T-cell (primary cell): ENCODE measurements at regions not wholly inside any gene's neighbourhood (a gene's known extent, or its start where the extent isn't known, plus 50 kb on each side); places are given as distances from the start of the nearest gene placed in this dataset.

Experiments used
- ATAC-seq, 4 experiments: fragments of 200-7000 bp in 3 of 4; fragments of 150-1000 bp in 1 of 4; cut with Tn5 transposase; replicated peaks in 1 of 4; 1 replicate in 3 of 4; 2 replicates in 1 of 4; pipeline ENCODE4 v1.10.0; 2021; ENCODE audit warnings: moderate library complexity in 3 of 4, mild to moderate bottlenecking in 2 of 4, moderate number of reproducible peaks in 1 of 4
- CTCF ChIA-PET, 2 donors: fragments of 300-600 bp; sonication (Branson Sonifier 250); formaldehyde crosslinking; loops; one replicate each; lab custom pipeline; 2022; ENCODE audit warnings: antibody characterized with exemption in 2 of 2; lab: Charles Lee
- POLR2A ChIA-PET, 2 donors: fragments of 300-600 bp; sonication (Branson Sonifier 250); formaldehyde crosslinking; loops; one replicate each; lab custom pipeline; 2022; ENCODE audit warnings: antibody characterized with exemption in 2 of 2; lab: Charles Lee
- DNase-seq, 35 experiments: peaks; one replicate each; pipeline versions ENCODE4 v3.0.0 to v3.0.0-alpha.2; 2013 to 2023
- H3K27ac ChIP-seq: one replicate; pipeline ENCODE4 v1.5.1; 2013; ENCODE audit warnings: low read length
- H3K27me3 ChIP-seq, 2 experiments: replicated peaks in 1 of 2; 1 replicate in 1 of 2; 2 replicates in 1 of 2; pipeline versions ENCODE4 v1.6.1 to v1.7.0; 2013; ENCODE audit warnings: low read length in 1 of 2, mixed read lengths in 1 of 2; ENCODE audit not compliant: control insufficient read depth in 2 of 2, insufficient read depth in 2 of 2; ENCODE audit errors: extremely low read depth in 1 of 2
- H3K36me3 ChIP-seq, 2 donors: 1 replicate in 1 of 2; 2 replicates in 1 of 2; pipeline versions ENCODE4 v1.6.1 to v1.7.0; 2013; ENCODE audit warnings: low read length in 1 of 2; ENCODE audit not compliant: control insufficient read depth in 2 of 2, insufficient read depth in 1 of 2; ENCODE audit errors: extremely low read depth in 1 of 2
- H3K4me1 ChIP-seq, 2 experiments: 1 replicate in 1 of 2; 2 replicates in 1 of 2; pipeline versions ENCODE4 v1.6.1 to v1.7.0; 2013; ENCODE audit warnings: low read length in 2 of 2, mixed read lengths in 1 of 2; ENCODE audit not compliant: insufficient read depth in 2 of 2, control insufficient read depth in 1 of 2; ENCODE audit errors: extremely low read depth in 1 of 2
- H3K4me3 ChIP-seq, 2 donors: 1 replicate in 1 of 2; 2 replicates in 1 of 2; pipeline versions ENCODE4 v1.5.1 to v1.7.0; 2013; ENCODE audit warnings: mild to moderate bottlenecking in 2 of 2, low read length in 1 of 2, moderate library complexity in 1 of 2; ENCODE audit not compliant: control insufficient read depth in 1 of 2; ENCODE audit errors: extremely low read depth in 1 of 2
- H3K9me3 ChIP-seq: 2 replicates; pipeline ENCODE4 v1.7.0; 2013
- H3K27ac Mint-ChIP-seq, 2 donors: one replicate each; pipeline ENCODE4 v1.8.0; 2020 to 2021; ENCODE audit warnings: mild to moderate bottlenecking in 2 of 2, mixed read lengths in 2 of 2
- H3K27me3 Mint-ChIP-seq, 2 donors: one replicate each; pipeline ENCODE4 v1.8.0; 2021 to 2022; ENCODE audit warnings: mixed read lengths in 2 of 2
- H3K36me3 Mint-ChIP-seq: one replicate; pipeline ENCODE4 v1.8.0; 2021; ENCODE audit warnings: mixed read lengths
- H3K4me1 Mint-ChIP-seq, 3 donors: one replicate each; pipeline ENCODE4 v1.8.0; 2020 to 2022; ENCODE audit warnings: mixed read lengths in 3 of 3, mild to moderate bottlenecking in 1 of 3
- H3K4me3 Mint-ChIP-seq, 3 donors: one replicate each; pipeline ENCODE4 v1.8.0; 2020 to 2022; ENCODE audit warnings: mild to moderate bottlenecking in 3 of 3, mixed read lengths in 3 of 3, moderate library complexity in 3 of 3
- H3K9me3 Mint-ChIP-seq, 3 donors: one replicate each; pipeline ENCODE4 v1.8.0; 2020 to 2022; ENCODE audit warnings: mixed read lengths in 3 of 3
- WGBS: methylation state at CpG from one replicate; pipeline ENCODE4 v1.1.5; 2013; ENCODE audit warnings: missing lambda C conversion rate; ENCODE audit not compliant: insufficient coverage; 5-methylcytosine and 5-hydroxymethylcytosine counted together

DNA sequence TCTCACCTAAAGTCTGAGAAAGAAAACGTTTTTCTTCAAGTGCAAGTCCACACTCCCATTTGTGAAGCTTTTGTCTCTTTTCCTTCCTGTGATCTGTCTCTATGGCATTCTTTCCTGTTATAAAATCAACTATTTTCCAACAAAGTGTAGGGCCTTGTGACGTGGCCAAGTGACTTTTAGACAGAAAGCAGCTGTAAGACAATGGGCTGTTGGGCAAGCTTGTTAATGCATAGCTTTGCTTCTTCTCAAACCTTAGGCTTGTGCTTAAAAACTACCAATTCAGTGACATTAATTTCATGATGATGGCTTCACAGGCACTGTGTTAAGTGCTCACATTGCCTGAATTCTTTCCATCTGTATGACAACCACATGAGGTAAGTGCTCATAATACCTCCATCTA is 83.5 kb downstream of the VCY1B start:
- no peaks in the 10 kb centered on the region for H3K36me3 ChIP-seq
- no peak overlapping the region for H3K27ac ChIP-seq
- ChIA-PET POLR2A (no interaction called here), CTCF (no interaction called here)
- DNase-seq, result no peak
- Mint-ChIP-seq H3K9me3 (no peaks in the 10 kb centered on the region), H3K27ac (no peak overlapping the region), H3K36me3 (no peaks in the 10 kb centered on the region), H3K27me3 (peaks cover 0 to 3% of the 10 kb centered on the region in 2 donors), H3K4me3 (no peak overlapping the region), H3K4me1 (peaks cover 0 to 3% (median 0%) of the 10 kb centered on the region in 3 donors)
- H3K27me3 ChIP-seq, result no peaks in the 10 kb centered on the region
- 17% methylated on average over 1 of the region's 2 CpGs for WGBS
- no peaks in the 10 kb centered on the region for H3K9me3 ChIP-seq
- H3K4me3 ChIP-seq, result no peak overlapping the region
- H3K4me1 ChIP-seq, result no peaks in the 10 kb centered on the region
- no peak for ATAC-seq

DNA sequence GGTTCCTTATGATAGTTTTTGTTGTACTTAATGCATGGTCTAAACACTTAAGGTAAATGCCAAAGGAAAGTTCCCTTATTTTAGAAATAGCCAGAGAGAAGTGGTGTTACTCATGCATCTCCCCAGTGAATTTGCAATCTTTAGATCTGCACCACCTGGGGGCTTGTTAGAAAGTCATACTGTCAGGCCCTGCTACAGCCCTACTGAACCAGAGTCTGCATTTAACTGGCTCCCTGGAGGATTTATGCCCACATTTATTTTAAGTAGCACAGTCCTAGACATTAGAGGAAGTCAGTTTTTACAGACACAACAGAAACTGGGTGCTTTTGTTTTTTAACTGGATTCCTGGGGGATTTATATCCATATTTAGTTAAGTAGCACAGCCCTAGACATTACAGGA is 89.6 kb downstream of the VCY1B start:
- POLR2A ChIA-PET, result no interaction called here

GRCh38 chrY:14182776-14183175 is 126.7 kb downstream of the VCY1B start:
- no peak overlapping the region for H3K27ac Mint-ChIP-seq
- Histone ChIP-seq H3K27me3 (no peaks in the 10 kb centered on the region), H3K36me3 (no peaks in the 10 kb centered on the region), H3K27ac (no peak overlapping the region), H3K4me1 (no peaks in the 10 kb centered on the region), H3K9me3 (no peaks in the 10 kb centered on the region), H3K4me3 (no peak overlapping the region)
- ATAC-seq (no peak), DNase-seq (no peak)
- no peak overlapping the region for H3K4me3 Mint-ChIP-seq
- no peaks in the 10 kb centered on the region for H3K36me3 Mint-ChIP-seq
- H3K4me1 Mint-ChIP-seq, result peaks cover 0 to 3% (median 0%) of the 10 kb centered on the region in 3 donors
- no CpG with 5 or more reads among the region's 3 CpGs for WGBS
- ChIA-PET CTCF (no interaction called here), POLR2A (no interaction called here)
- no peaks in the 10 kb centered on the region for H3K9me3 Mint-ChIP-seq
- H3K27me3 Mint-ChIP-seq, result no peaks in the 10 kb centered on the region

More for the DNA sequence above, 89.6 kb downstream of the VCY1B start:
- Mint-ChIP-seq H3K36me3 (no peaks in the 10 kb centered on the region), H3K27ac (no peak overlapping the region), H3K9me3 (no peaks in the 10 kb centered on the region), H3K4me3 (no peak overlapping the region), H3K27me3 (peaks cover 0 to 3% of the 10 kb centered on the region in 2 donors), H3K4me1 (peaks cover 0 to 4% (median 0%) of the 10 kb centered on the region in 3 donors)
- DNase-seq (no peak), ATAC-seq (no peak)
- Histone ChIP-seq H3K36me3 (no peaks in the 10 kb centered on the region), H3K27ac (no peak overlapping the region), H3K27me3 (no peaks in the 10 kb centered on the region), H3K9me3 (no peaks in the 10 kb centered on the region), H3K4me1 (no peaks in the 10 kb centered on the region), H3K4me3 (no peak overlapping the region)
- CTCF ChIA-PET, result no interaction called here

- 53% methylated on average over 2 of the region's 3 CpGs for WGBS
- ATAC-seq (no peak), DNase-seq (no peak)
- no peaks in the 10 kb centered on the region for H3K27me3 ChIP-seq
- peaks cover 0 to 1% of the 10 kb centered on the region in 2 donors for H3K27me3 Mint-ChIP-seq
- no peaks in the 10 kb centered on the region for H3K4me1 Mint-ChIP-seq
- H3K36me3 ChIP-seq, result no peaks in the 10 kb centered on the region
- H3K4me3 ChIP-seq, result no peak overlapping the region
- H3K4me1 ChIP-seq, result no peaks in the 10 kb centered on the region
- H3K4me3 Mint-ChIP-seq, result no peak overlapping the region
- CTCF ChIA-PET, result no interaction called here
- H3K9me3 Mint-ChIP-seq, result no peaks in the 10 kb centered on the region
- H3K9me3 ChIP-seq, result no peaks in the 10 kb centered on the region
- no peak overlapping the region for H3K27ac Mint-ChIP-seq
- H3K27ac ChIP-seq, result no peak overlapping the region
- POLR2A ChIA-PET, result no interaction called here
- H3K36me3 Mint-ChIP-seq, result no peaks in the 10 kb centered on the region
These were observed 166.0 kb downstream of the VCY1B start for GRCh38 chrY:14222014-14222413.

- no peak for ATAC-seq
- no peaks in the 10 kb centered on the region for H3K27me3 ChIP-seq
- H3K36me3 Mint-ChIP-seq, result no peaks in the 10 kb centered on the region
- ChIA-PET POLR2A (no interaction called here), CTCF (no interaction called here)
- no peaks in the 10 kb centered on the region for H3K9me3 ChIP-seq
- no peaks in the 10 kb centered on the region for H3K4me1 Mint-ChIP-seq
- no peak overlapping the region for H3K4me3 Mint-ChIP-seq
- H3K4me1 ChIP-seq, result no peaks in the 10 kb centered on the region
- H3K9me3 Mint-ChIP-seq, result peaks cover 0 to 3% (median 0%) of the 10 kb centered on the region in 3 donors
- peak in 1 of 35 experiments; percentile 4 for DNase-seq
- H3K27me3 Mint-ChIP-seq, result no peaks in the 10 kb centered on the region
- no peak overlapping the region for H3K27ac Mint-ChIP-seq
- H3K36me3 ChIP-seq, result no peaks in the 10 kb centered on the region
- H3K27ac ChIP-seq, result no peak overlapping the region
- no peak overlapping the region for H3K4me3 ChIP-seq
- no CpG with 5 or more reads among the region's 10 CpGs for WGBS
These were observed 175.7 kb downstream of the VCY1B start for GRCh38 chrY:14231703-14232102.

DNA sequence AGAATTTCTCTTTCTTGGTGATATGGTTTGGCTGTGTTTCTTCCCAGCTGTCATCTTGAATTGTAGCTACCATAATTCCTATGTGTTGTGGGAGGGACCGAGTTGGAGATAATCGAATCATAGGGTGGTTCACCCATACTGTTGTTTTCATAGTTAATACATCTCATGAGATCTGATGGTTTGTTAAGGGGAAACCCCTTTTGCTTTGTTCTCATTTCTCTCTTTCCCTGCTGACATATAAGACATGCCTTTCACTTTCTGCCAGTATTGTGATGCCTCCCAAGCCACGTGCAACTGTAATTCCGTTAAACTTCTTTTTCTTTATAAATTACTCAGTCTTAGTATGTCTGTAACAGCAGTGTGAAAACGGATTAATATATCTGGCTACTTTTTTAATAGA is 179.0 kb downstream of the VCY1B start:
- no peaks in the 10 kb centered on the region for H3K9me3 ChIP-seq
- no peak overlapping the region for H3K4me3 Mint-ChIP-seq
- H3K36me3 Mint-ChIP-seq, result no peaks in the 10 kb centered on the region
- no peaks in the 10 kb centered on the region for H3K4me1 ChIP-seq
- WGBS, result no CpG with 5 or more reads among the region's 5 CpGs
- DNase-seq, result no peak
- H3K27me3 ChIP-seq, result no peaks in the 10 kb centered on the region
- no peak overlapping the region for H3K27ac Mint-ChIP-seq
- no peak for ATAC-seq
- H3K4me3 ChIP-seq, result no peak overlapping the region
- no peak overlapping the region for H3K27ac ChIP-seq
- ChIA-PET CTCF (no interaction called here), POLR2A (no interaction called here)
- no peaks in the 10 kb centered on the region for H3K36me3 ChIP-seq
- H3K27me3 Mint-ChIP-seq, result no peaks in the 10 kb centered on the region
- no peaks in the 10 kb centered on the region for H3K9me3 Mint-ChIP-seq
- no peaks in the 10 kb centered on the region for H3K4me1 Mint-ChIP-seq

GRCh38 chrY:14238277-14238676 is 182.2 kb downstream of the VCY1B start:
- WGBS, result no CpG with 5 or more reads among the region's 4 CpGs
- Mint-ChIP-seq H3K27me3 (peaks cover 0 to 2% of the 10 kb centered on the region in 2 donors), H3K9me3 (no peaks in the 10 kb centered on the region), H3K4me1 (no peaks in the 10 kb centered on the region), H3K27ac (no peak overlapping the region), H3K4me3 (no peak overlapping the region), H3K36me3 (no peaks in the 10 kb centered on the region)
- H3K9me3 ChIP-seq, result no peaks in the 10 kb centered on the region
- H3K27ac ChIP-seq, result no peak overlapping the region
- DNase-seq (no peak), ATAC-seq (no peak)
- no peak overlapping the region for H3K4me3 ChIP-seq
- H3K36me3 ChIP-seq, result no peaks in the 10 kb centered on the region
- ChIA-PET POLR2A (no interaction called here), CTCF (no interaction called here)
- no peaks in the 10 kb centered on the region for H3K4me1 ChIP-seq
- no peaks in the 10 kb centered on the region for H3K27me3 ChIP-seq
